ENCODE measurements at regions not wholly inside any gene's neighbourhood (a gene's known extent, or its start where the extent isn't known, plus 50 kb on each side); places are given as distances from the start of the nearest gene placed in this dataset.

- no peaks in the 10 kb centered on the region for H3K36me3 ChIP-seq (ENCODE audit: insufficient read depth)
- H4K20me1 ChIP-seq (ENCODE audit: insufficient read depth): no peaks in the 10 kb centered on the region
- H3K9ac ChIP-seq: no peak overlapping the region
- H3K27ac ChIP-seq: no peak overlapping the region
- H3K4me2 ChIP-seq: peak overlapping the region; percentile 3
- H2AFZ ChIP-seq (ENCODE audit: low read depth): no peak overlapping the region
- TF ChIP-seq CTCF (conservative IDR thresholded peaks at IDR 0.05; ENCODE audit: low read depth, low read length): no peak
- H3K4me1 ChIP-seq (ENCODE audit: low read depth, poor library complexity, severe bottlenecking): peaks cover 49% of the 10 kb centered on the region
- no peak overlapping the region for H3K4me3 ChIP-seq (IDR thresholded peaks at IDR 0.05; ENCODE audit: insufficient read depth, low read depth, low read length)
- H3K79me2 ChIP-seq (ENCODE audit: insufficient read depth, low read depth): no peaks in the 10 kb centered on the region
- no peaks in the 10 kb centered on the region for H3K27me3 ChIP-seq (ENCODE audit: insufficient read depth, low read depth)
Measured at GRCh38 chr9:26725573-26725972, 167.0 kb downstream of the CAAP1 start.

GRCh38 chr9:26723486-26723885, 169.1 kb downstream of the CAAP1 start:
- Histone ChIP-seq H3K79me2 (ENCODE audit: insufficient read depth, low read depth) (no peaks in the 10 kb centered on the region), H3K27ac (no peak overlapping the region), H2AFZ (ENCODE audit: low read depth) (no peak overlapping the region), H3K27me3 (ENCODE audit: insufficient read depth, low read depth) (no peaks in the 10 kb centered on the region), H3K9ac (no peak overlapping the region), H4K20me1 (ENCODE audit: insufficient read depth) (no peaks in the 10 kb centered on the region), H3K4me3 (IDR thresholded peaks at IDR 0.05; ENCODE audit: insufficient read depth, low read depth, low read length) (no peak overlapping the region), H3K36me3 (ENCODE audit: insufficient read depth) (no peaks in the 10 kb centered on the region), H3K4me1 (ENCODE audit: low read depth, poor library complexity, severe bottlenecking) (peaks cover 39% of the 10 kb centered on the region), H3K4me2 (no peak overlapping the region)
- TF ChIP-seq CTCF (conservative IDR thresholded peaks at IDR 0.05; ENCODE audit: low read depth, low read length): 0 out of 2 replicates have a peak, but pooled peaks have one; percentile 24

GRCh38 chr9:26722755-26723154, 169.8 kb downstream of the CAAP1 start:
- no peaks in the 10 kb centered on the region for H3K36me3 ChIP-seq (ENCODE audit: insufficient read depth)

GRCh38 chr9:26710008-26710407, 182.6 kb downstream of the CAAP1 start:
- H3K4me1 ChIP-seq (ENCODE audit: low read depth, poor library complexity, severe bottlenecking): no peaks in the 10 kb centered on the region
- no peak overlapping the region for H3K27ac ChIP-seq
- no peak for TF ChIP-seq CTCF (conservative IDR thresholded peaks at IDR 0.05; ENCODE audit: low read depth, low read length)
- no peak overlapping the region for H3K4me3 ChIP-seq (IDR thresholded peaks at IDR 0.05; ENCODE audit: insufficient read depth, low read depth, low read length)
- no peak overlapping the region for H2AFZ ChIP-seq (ENCODE audit: low read depth)
- H3K36me3 ChIP-seq (ENCODE audit: insufficient read depth): no peaks in the 10 kb centered on the region
- no peaks in the 10 kb centered on the region for H3K79me2 ChIP-seq (ENCODE audit: insufficient read depth, low read depth)
- H3K4me2 ChIP-seq: no peak overlapping the region
- no peak overlapping the region for H3K9ac ChIP-seq
- no peaks in the 10 kb centered on the region for H3K27me3 ChIP-seq (ENCODE audit: insufficient read depth, low read depth)
- H4K20me1 ChIP-seq (ENCODE audit: insufficient read depth): no peaks in the 10 kb centered on the region

More at GRCh38 chr9:26722755-26723154, 169.8 kb downstream of the CAAP1 start:
- no peak for TF ChIP-seq CTCF (conservative IDR thresholded peaks at IDR 0.05; ENCODE audit: low read depth, low read length)
- no peak overlapping the region for H2AFZ ChIP-seq (ENCODE audit: low read depth)
- H3K4me3 ChIP-seq (IDR thresholded peaks at IDR 0.05; ENCODE audit: insufficient read depth, low read depth, low read length): no peak overlapping the region
- no peaks in the 10 kb centered on the region for H4K20me1 ChIP-seq (ENCODE audit: insufficient read depth)
- H3K4me2 ChIP-seq: no peak overlapping the region
- H3K79me2 ChIP-seq (ENCODE audit: insufficient read depth, low read depth): no peaks in the 10 kb centered on the region
- H3K27me3 ChIP-seq (ENCODE audit: insufficient read depth, low read depth): no peaks in the 10 kb centered on the region
- H3K9ac ChIP-seq: no peak overlapping the region
- no peak overlapping the region for H3K27ac ChIP-seq
- peaks cover 32% of the 10 kb centered on the region for H3K4me1 ChIP-seq (ENCODE audit: low read depth, poor library complexity, severe bottlenecking)

All from KMS-11 (cell line).